IMR-90 (cell line): ENCODE measurements at regions not wholly inside any gene's neighbourhood (a gene's known extent, or its start where the extent isn't known, plus 50 kb on each side); places are given as distances from the start of the nearest gene placed in this dataset.

Experiments used
- ATAC-seq: fragments of 200-7000 bp; cut with Tn5 transposase; 2 replicates; pipeline ENCODE4 v1.9.1; 2020; ENCODE audit warnings: low read depth, mild to moderate bottlenecking, moderate library complexity
- BruUV-seq: library from RNA; stranded (reverse); fragments of 400-500 nt; replicated peaks from 2 replicates; lab custom pipeline; 2021; lab: Mats Ljungman, UMichigan
- CTCF ChIA-PET: fragments of 300-600 bp; formaldehyde crosslinking; extraction: SDS; loops from one replicate; lab custom pipeline; 2021; ENCODE audit warnings: antibody characterized with exemption; lab: Yijun Ruan, JAX
- POLR2A ChIA-PET: fragments of 300-600 bp; sonication (Branson Sonifier 250); formaldehyde crosslinking; loops from one replicate; lab custom pipeline; 2022; ENCODE audit warnings: antibody characterized with exemption; ENCODE audit not compliant: unreplicated experiment; lab: Charles Lee
- DNase-seq: peaks from one replicate; pipeline ENCODE4 v3.0.0; 2013
- H2AFZ ChIP-seq: replicated peaks from 2 replicates; pipeline ENCODE3; 2013; ENCODE audit warnings: low read length, mild to moderate bottlenecking; ENCODE audit not compliant: poor library complexity
- H2AK5ac ChIP-seq: 2 replicates; pipeline ENCODE4 v1.6.1; 2013; ENCODE audit warnings: low read depth, low read length, inconsistent platforms
- H2AK9ac ChIP-seq: replicated peaks from 2 replicates; pipeline ENCODE3; 2013; ENCODE audit warnings: mild to moderate bottlenecking, low read depth, low read length, moderate library complexity; ENCODE audit not compliant: poor library complexity
- H2BK120ac ChIP-seq: 2 replicates; pipeline ENCODE4 v1.6.1; 2013; ENCODE audit warnings: low read depth, low read length, inconsistent platforms
- H2BK15ac ChIP-seq: 3 replicates; pipeline ENCODE4 v1.6.1; 2013; ENCODE audit warnings: low read depth, low read length, inconsistent platforms
- H2BK20ac ChIP-seq: 2 replicates; pipeline ENCODE4 v1.6.1; 2013; ENCODE audit warnings: low read depth, mild to moderate bottlenecking, inconsistent platforms, low read length, moderate library complexity
- H2BK5ac ChIP-seq: 2 replicates; pipeline ENCODE4 v1.6.1; 2013; ENCODE audit warnings: mild to moderate bottlenecking, low read depth, low read length, inconsistent platforms; ENCODE audit not compliant: poor library complexity, severe bottlenecking
- H3K14ac ChIP-seq: replicated peaks from 2 replicates; pipeline ENCODE4 v1.6.1; 2013; ENCODE audit warnings: low read depth, low read length, inconsistent platforms
- H3K18ac ChIP-seq: 2 replicates; pipeline ENCODE4 v1.6.1; 2013; ENCODE audit warnings: low read depth, low read length, control low read depth
- H3K23ac ChIP-seq: 2 replicates; pipeline ENCODE4 v1.6.1; 2013; ENCODE audit warnings: low read depth, low read length, inconsistent platforms
- H3K27ac ChIP-seq: 2 replicates; pipeline ENCODE4 v1.5.1; 2013; ENCODE audit warnings: mild to moderate bottlenecking, control low read depth, low read length; ENCODE audit not compliant: insufficient read depth
- H3K27me3 ChIP-seq: 2 replicates; pipeline ENCODE4 v1.6.1; 2013; ENCODE audit warnings: low read length; ENCODE audit not compliant: control insufficient read depth, insufficient read depth
- H3K36me3 ChIP-seq: 2 replicates; pipeline ENCODE4 v1.6.1; 2013; ENCODE audit warnings: low read length, mixed read lengths; ENCODE audit not compliant: control insufficient read depth, insufficient read depth
- H3K4ac ChIP-seq: 2 replicates; pipeline ENCODE4 v1.6.1; 2013; ENCODE audit warnings: low read depth, low read length, inconsistent platforms
- H3K4me1 ChIP-seq: 2 replicates; pipeline ENCODE4 v1.6.1; 2013; ENCODE audit warnings: low read length, mixed read lengths; ENCODE audit not compliant: control insufficient read depth, insufficient read depth
- H3K4me2 ChIP-seq: 2 replicates; pipeline ENCODE4 v1.6.1; 2013; ENCODE audit warnings: low read depth, mild to moderate bottlenecking, control low read depth, low read length, moderate library complexity
- H3K4me3 ChIP-seq: 2 replicates; pipeline ENCODE4 v1.5.1; 2013; ENCODE audit warnings: low read depth, mild to moderate bottlenecking, control low read depth, low read length, moderate library complexity; ENCODE audit not compliant: insufficient read depth
- H3K56ac ChIP-seq: 2 replicates; pipeline ENCODE4 v1.6.1; 2013; ENCODE audit warnings: low read length, inconsistent platforms; ENCODE audit not compliant: insufficient read depth; ENCODE audit errors: extremely low read depth
- H3K79me1 ChIP-seq, 2 experiments: 2 replicates each; pipeline ENCODE4 v1.6.1; 2013; ENCODE audit warnings: low read length in 2 of 2, inconsistent platforms in 1 of 2, low read depth in 1 of 2
- H3K9ac ChIP-seq: 2 replicates; pipeline ENCODE4 v1.6.1; 2013; ENCODE audit warnings: low read depth, low read length, control low read depth
- H3K9me1 ChIP-seq: 2 replicates; pipeline ENCODE4 v1.6.1; 2013; ENCODE audit warnings: low read length, inconsistent platforms; ENCODE audit not compliant: insufficient read depth
- H3K9me3 ChIP-seq: 2 replicates; pipeline ENCODE4 v1.6.1; 2013; ENCODE audit warnings: low read length; ENCODE audit not compliant: control insufficient read depth, insufficient read depth
- H4K20me1 ChIP-seq: 2 replicates; pipeline ENCODE4 v1.6.1; 2013; ENCODE audit warnings: low read length, inconsistent platforms; ENCODE audit not compliant: insufficient read depth
- H4K5ac ChIP-seq: 2 replicates; pipeline ENCODE4 v1.6.1; 2013; ENCODE audit warnings: mild to moderate bottlenecking, low read depth, low read length, control low read depth
- H4K8ac ChIP-seq, 2 experiments: 2 replicates each; pipeline ENCODE4 v1.6.1; 2013; ENCODE audit warnings: low read depth in 2 of 2, low read length in 2 of 2, control low read depth in 1 of 2, inconsistent platforms in 1 of 2
- H4K91ac ChIP-seq: 2 replicates; pipeline ENCODE4 v1.6.1; 2013; ENCODE audit warnings: low read depth, low read length, inconsistent platforms; ENCODE audit not compliant: insufficient read depth
- BHLHE40 ChIP-seq: fragments of 150-350 bp; IDR thresholded peaks from 2 replicates; pipeline ENCODE4 v1.6.1; 2016; ENCODE audit warnings: mild to moderate bottlenecking, low read depth, low read length
- CEBPB ChIP-seq: IDR thresholded peaks from 2 replicates; pipeline ENCODE4 v1.6.1; 2012; ENCODE audit warnings: low read depth, low read length, improper control_type of control experiment
- CHD1 ChIP-seq: IDR thresholded peaks from 2 replicates; pipeline ENCODE4 v1.6.1; 2012; ENCODE audit warnings: low read depth, low read length, improper control_type of control experiment
- FOS ChIP-seq: fragments of 150-350 bp; IDR thresholded peaks from 2 replicates; pipeline ENCODE4 v1.6.1; 2016; ENCODE audit warnings: low read depth, low read length
- MAFK ChIP-seq: IDR thresholded peaks from 2 replicates; pipeline ENCODE4 v1.6.1; 2012; ENCODE audit warnings: low read depth, low read length, improper control_type of control experiment
- MAZ ChIP-seq: IDR thresholded peaks from 2 replicates; pipeline ENCODE4 v1.6.1; 2012; ENCODE audit warnings: low read depth, mild to moderate bottlenecking, low read length, improper control_type of control experiment, moderate library complexity, borderline replicate concordance
- MXI1 ChIP-seq: IDR thresholded peaks from 2 replicates; pipeline ENCODE4 v1.6.1; 2012; ENCODE audit warnings: low read depth, mild to moderate bottlenecking, low read length, moderate library complexity, borderline replicate concordance
- NFE2L2 ChIP-seq: fragments of 150-350 bp; IDR thresholded peaks from 2 replicates; pipeline ENCODE4 v1.6.1; 2016; ENCODE audit warnings: low read depth, mild to moderate bottlenecking, low read length
- POLR2A ChIP-seq: IDR thresholded peaks from 2 replicates; pipeline ENCODE4 v1.6.1; 2012; ENCODE audit warnings: mild to moderate bottlenecking, low read depth, low read length
- RAD21 ChIP-seq: IDR thresholded peaks from 2 replicates; pipeline ENCODE4 v1.6.1; 2012; ENCODE audit warnings: low read length, improper control_type of control experiment
- RCOR1 ChIP-seq: IDR thresholded peaks from 2 replicates; pipeline ENCODE4 v1.6.1; 2012; ENCODE audit warnings: mild to moderate bottlenecking, low read length, improper control_type of control experiment; ENCODE audit not compliant: insufficient replicate concordance
- RFX5 ChIP-seq: IDR thresholded peaks from 2 replicates; pipeline ENCODE4 v1.8.0; 2012; ENCODE audit warnings: low read depth, mild to moderate bottlenecking, low read length, moderate library complexity
- SMC3 ChIP-seq: fragments of 150-350 bp; IDR thresholded peaks from 2 replicates; pipeline ENCODE4 v1.6.1; 2016; ENCODE audit warnings: low read depth, mild to moderate bottlenecking, antibody characterized with exemption, low read length, moderate library complexity
- WGBS, 2 experiments: methylation state at CpG; one replicate each; pipeline versions ENCODE4 v1.1.5 to v1.1.7; 2013; ENCODE audit warnings: missing lambda C conversion rate in 2 of 2; ENCODE audit not compliant: insufficient read length in 1 of 2; ENCODE audit errors: extremely low coverage in 2 of 2; 5-methylcytosine and 5-hydroxymethylcytosine counted together
- dilution Hi-C: fragments of 300-500 bp; cut with HindIII; formaldehyde crosslinking; loops from one replicate; pipeline ENCODE4 v1.14.3; 2018; ENCODE audit warnings: low sequenced_read_pairs; ENCODE audit not compliant: unreplicated experiment
- in situ Hi-C: fragments of 300-500 bp; cut with MboI; formaldehyde crosslinking; loops from 3 replicates; pipeline ENCODE4 v1.14.3; 2019; ENCODE audit warnings: low sequenced_read_pairs, inconsistent platforms, mixed read lengths
- intact Hi-C: fragments of 100-400 bp; cut with micrococcal nuclease; formaldehyde crosslinking; loops from 2 replicates; pipeline ENCODE4 v1.10.0; 2022
- TF ChIP-seq, protein P1 (sequence below): fragments of 150-350 bp; IDR thresholded peaks from 2 replicates; pipeline ENCODE4 v1.6.1; 2016; ENCODE audit warnings: low read depth, mild to moderate bottlenecking, low read length, moderate library complexity, borderline replicate concordance
- TF ChIP-seq, protein P2 (sequence below): conservative IDR thresholded peaks from 2 replicates; pipeline ENCODE4 v1.5.1; 2012; ENCODE audit warnings: mild to moderate bottlenecking, low read depth, low read length, improper control_type of control experiment
- TF ChIP-seq, protein P3 (sequence below): fragments of 150-350 bp; IDR thresholded peaks from 2 replicates; pipeline ENCODE4 v1.6.1; 2017; ENCODE audit warnings: mild to moderate bottlenecking, antibody characterized with exemption, low read length, low read depth

DNA sequence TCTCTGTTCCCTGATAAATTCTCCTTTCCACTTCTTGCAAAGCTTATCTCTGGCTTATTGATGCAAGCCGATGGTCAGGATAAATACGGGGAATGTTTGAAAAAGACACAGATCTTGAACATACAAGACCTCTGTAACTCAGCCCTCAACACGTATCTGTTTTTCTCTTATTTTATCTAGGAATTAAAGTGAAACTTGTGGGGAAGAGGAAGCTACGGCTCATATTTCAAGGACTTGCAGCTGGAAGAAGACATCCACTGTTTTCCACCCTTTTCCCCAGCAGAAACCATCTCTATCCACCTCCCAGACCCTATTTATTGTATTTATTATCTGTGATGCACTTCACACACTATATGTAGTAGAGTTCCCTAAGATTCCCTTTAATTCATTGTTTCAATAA, 98.4 kb upstream of the TANK start:
- Histone ChIP-seq H2AK5ac (no peak overlapping the region), H3K14ac (no peak overlapping the region), H3K4me2 (no peak overlapping the region; the same call in 1 of the 2 replicates), H2BK15ac (no peak overlapping the region), H2BK20ac (no peak overlapping the region), H3K27me3 (no peaks in the 10 kb centered on the region; the same call in 1 of the 2 replicates), H3K36me3 (no peaks in the 10 kb centered on the region), H3K9ac (no peak overlapping the region), H3K18ac (no peak overlapping the region; the same call in 1 of the 2 replicates), H3K23ac (no peak overlapping the region), H2AFZ (no peak overlapping the region), H3K4me3 (no peak overlapping the region), H4K8ac (no peak overlapping the region), H4K5ac (peak overlapping the region; percentile 54; the same call in 1 of the 2 replicates), H3K4me1 (peaks cover 6% of the 10 kb centered on the region), H3K56ac (no peak overlapping the region), H3K79me1 (no peaks in the 10 kb centered on the region), H4K91ac (no peak overlapping the region), H3K9me3 (no peaks in the 10 kb centered on the region), H2BK5ac (no peak overlapping the region), H3K9me1 (no peaks in the 10 kb centered on the region), H3K27ac (no peak overlapping the region), H4K20me1 (no peaks in the 10 kb centered on the region), H3K4ac (no peak overlapping the region), H2BK120ac (no peak overlapping the region), H2AK9ac (no peak overlapping the region)
- dilution Hi-C loops (no loop called here), in situ Hi-C loops (no loop called here), intact Hi-C loops (loop anchor here (2.0 to 10.0 kb wide), 6 partner anchors 57 to 949 kb away; partner anchors contain the start of genes RBMS1 and TANK)
- ATAC-seq: peak; percentile 30; the same call in 1 of the 2 replicates
- DNase-seq: peak; percentile 16
- ChIA-PET CTCF (interaction anchor here (0.6 kb wide), 1 partner anchor 728 kb away, joined by 6 read pairs; no protein-coding TSS in a partner anchor), POLR2A (interaction anchor here (0.7 kb wide), 2 partner anchors 453 to 590 kb away, joined by 3 to 12 read pairs; no protein-coding TSS in a partner anchor)
- TF ChIP-seq, protein P1, sequence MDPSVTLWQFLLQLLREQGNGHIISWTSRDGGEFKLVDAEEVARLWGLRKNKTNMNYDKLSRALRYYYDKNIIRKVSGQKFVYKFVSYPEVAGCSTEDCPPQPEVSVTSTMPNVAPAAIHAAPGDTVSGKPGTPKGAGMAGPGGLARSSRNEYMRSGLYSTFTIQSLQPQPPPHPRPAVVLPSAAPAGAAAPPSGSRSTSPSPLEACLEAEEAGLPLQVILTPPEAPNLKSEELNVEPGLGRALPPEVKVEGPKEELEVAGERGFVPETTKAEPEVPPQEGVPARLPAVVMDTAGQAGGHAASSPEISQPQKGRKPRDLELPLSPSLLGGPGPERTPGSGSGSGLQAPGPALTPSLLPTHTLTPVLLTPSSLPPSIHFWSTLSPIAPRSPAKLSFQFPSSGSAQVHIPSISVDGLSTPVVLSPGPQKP: no peak
- TF ChIP-seq SMC3 (no peak), CEBPB (no peak), BHLHE40 (no peak), MXI1 (no peak), FOS (no peak), MAZ (no peak), CHD1 (no peak), POLR2A (no peak), MAFK (no peak), RAD21 (no peak), RCOR1 (no peak), NFE2L2 (no peak), RFX5 (no peak)
- TF ChIP-seq, protein P2, sequence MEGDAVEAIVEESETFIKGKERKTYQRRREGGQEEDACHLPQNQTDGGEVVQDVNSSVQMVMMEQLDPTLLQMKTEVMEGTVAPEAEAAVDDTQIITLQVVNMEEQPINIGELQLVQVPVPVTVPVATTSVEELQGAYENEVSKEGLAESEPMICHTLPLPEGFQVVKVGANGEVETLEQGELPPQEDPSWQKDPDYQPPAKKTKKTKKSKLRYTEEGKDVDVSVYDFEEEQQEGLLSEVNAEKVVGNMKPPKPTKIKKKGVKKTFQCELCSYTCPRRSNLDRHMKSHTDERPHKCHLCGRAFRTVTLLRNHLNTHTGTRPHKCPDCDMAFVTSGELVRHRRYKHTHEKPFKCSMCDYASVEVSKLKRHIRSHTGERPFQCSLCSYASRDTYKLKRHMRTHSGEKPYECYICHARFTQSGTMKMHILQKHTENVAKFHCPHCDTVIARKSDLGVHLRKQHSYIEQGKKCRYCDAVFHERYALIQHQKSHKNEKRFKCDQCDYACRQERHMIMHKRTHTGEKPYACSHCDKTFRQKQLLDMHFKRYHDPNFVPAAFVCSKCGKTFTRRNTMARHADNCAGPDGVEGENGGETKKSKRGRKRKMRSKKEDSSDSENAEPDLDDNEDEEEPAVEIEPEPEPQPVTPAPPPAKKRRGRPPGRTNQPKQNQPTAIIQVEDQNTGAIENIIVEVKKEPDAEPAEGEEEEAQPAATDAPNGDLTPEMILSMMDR: no peak
- TF ChIP-seq, protein P3, sequence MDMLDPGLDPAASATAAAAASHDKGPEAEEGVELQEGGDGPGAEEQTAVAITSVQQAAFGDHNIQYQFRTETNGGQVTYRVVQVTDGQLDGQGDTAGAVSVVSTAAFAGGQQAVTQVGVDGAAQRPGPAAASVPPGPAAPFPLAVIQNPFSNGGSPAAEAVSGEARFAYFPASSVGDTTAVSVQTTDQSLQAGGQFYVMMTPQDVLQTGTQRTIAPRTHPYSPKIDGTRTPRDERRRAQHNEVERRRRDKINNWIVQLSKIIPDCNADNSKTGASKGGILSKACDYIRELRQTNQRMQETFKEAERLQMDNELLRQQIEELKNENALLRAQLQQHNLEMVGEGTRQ: no peak
- WGBS, 2 experiments: no CpG with 5 or more reads among the region's 4 CpGs
- BruUV-seq: no TSS peak
